HG02798 (cell line): ENCODE measurements at regions not wholly inside any gene's neighbourhood (a gene's known extent, or its start where the extent isn't known, plus 50 kb on each side); places are given as distances from the start of the nearest gene placed in this dataset.
"Not testable (repeated sequence)": the region's sequence is repeated elsewhere in the genome, so short reads cannot be mapped to it uniquely, and the experiment has no call there.

ENCODE experiments used
- ATAC-seq: cut with Tn5 transposase; IDR thresholded peaks from one replicate; pipeline ENCODE4 v1.9.1; 2021; ENCODE audit warnings: mild to moderate bottlenecking; ENCODE audit not compliant: unreplicated experiment, poor library complexity

GRCh38 chr12:14200598-14200997 is 164.9 kb upstream of the ATF7IP start:
- ATAC-seq, result no peak

DNA sequence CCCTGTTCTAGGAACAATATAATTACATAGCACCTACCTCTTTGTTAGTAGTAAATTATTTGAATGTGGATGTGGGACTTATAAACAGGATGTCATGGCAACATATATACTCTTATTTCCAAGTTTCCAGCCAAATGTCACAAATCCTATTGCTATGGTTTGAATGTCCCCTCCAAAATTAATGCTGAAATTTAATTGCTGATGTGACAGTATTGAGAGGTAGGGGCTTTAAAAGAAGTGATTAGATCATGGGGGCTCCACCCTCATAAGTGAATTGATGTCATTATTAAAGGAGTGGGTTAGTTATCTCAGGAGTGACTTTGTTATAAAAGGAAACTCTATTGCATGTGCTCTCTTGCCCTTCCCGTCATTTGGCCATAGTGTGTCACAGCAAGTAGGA is 164.2 kb upstream of the ATF7IP start:
- no peak for ATAC-seq

- ATAC-seq, result no peak
These were observed 157.5 kb upstream of the ATF7IP start for GRCh38 chr12:14207905-14208551.

GRCh38 chr12:14211947-14212387 is 153.5 kb upstream of the ATF7IP start:
- no peak for ATAC-seq

DNA sequence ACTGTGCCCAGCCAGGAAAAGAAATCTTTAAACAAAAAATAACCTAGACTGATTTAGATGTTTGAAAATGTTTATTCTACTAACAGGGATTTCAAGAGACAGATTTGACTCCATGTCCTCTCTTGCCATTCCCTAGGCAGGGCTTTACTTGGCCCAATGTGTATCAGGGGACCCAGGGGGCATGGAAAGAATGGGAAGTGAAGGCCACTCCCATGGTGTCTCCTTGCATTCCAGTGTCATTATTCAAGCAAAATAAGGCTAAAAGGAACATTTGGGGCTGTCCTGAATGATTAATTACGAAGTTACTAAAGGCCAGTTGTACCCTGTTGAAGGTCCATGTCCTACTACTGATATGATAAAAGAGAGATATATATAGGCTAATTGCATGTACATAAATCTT is 151.9 kb upstream of the ATF7IP start:
- no peak for ATAC-seq

DNA sequence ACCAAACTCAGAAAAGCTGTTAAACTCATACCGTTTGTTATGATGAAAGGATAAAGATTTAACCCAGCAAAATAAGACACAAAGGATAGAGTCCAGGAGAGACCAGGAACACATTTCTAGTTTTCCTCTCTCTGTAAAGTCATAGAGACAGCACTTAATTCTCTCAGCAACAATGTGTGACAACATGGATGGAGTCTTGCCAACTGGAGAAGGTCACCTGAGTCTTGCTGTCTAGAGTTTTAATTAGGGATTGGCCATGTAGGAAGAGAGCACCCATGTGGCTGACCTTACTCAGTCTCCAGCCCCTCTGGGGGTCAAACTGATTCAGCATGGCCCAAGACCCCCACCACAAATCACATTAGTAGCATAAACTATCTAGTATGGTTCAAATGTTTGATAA is 151.0 kb upstream of the ATF7IP start:
- ATAC-seq, result no peak

DNA sequence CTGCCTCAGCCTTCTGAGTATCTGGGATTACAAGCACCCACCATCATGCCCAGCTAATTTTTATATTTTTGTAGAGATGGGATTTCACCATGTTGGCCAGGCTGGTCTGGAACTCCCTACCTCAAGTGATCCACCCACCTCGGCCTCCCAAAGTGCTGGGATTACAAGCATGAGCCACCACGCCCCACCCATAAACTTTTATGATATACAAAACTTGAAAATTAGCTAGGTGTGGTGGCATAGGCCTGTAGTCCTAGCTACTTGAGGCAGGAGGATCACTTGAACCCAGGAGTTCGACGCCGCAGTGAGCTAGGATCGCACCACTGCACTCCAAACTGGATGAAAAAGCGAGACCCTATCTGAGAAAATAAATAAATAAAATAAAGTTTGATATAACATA is 149.5 kb upstream of the ATF7IP start:
- ATAC-seq, result not testable (repeated sequence)

DNA sequence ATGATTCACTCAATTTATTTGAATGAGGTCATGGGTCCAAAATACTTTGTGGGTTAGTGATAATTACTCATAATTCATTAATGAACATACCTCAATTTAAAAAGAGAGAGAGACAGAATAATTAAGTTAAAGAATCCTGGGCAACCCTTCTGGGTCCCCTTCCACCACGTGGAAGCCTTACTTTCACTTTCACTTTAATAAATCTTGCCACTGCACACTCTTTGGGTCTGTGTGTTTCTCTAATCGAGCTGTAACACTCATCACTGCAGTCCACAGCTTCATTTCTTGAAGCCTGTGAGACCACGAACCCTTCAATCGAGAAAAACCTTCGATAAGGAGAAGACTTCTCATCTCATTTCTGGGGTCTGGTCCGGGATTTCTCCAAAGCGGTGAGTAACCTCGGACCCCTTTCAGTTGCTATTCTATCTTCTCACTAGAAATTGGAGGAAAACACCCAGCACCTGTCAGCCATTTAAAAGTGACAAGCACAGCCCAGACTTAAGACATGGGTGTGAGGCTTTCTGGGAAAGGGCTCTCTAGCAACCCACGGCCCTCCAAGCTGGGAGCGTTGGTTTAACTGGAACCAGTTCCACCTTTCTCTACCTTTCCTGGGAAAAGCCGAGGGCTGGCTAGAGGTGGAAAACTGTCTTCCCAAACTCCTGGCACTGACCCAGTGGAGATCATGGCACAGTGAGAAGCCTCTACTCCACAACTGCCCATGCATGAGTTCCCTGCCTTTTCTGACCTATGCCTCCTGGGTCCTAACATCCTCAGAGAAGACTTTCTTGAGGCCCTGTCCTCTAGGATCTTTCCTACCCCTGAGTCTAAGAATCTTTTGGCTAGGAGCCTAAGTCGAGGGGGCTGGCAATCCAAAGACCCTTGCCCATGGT is 148.8 kb upstream of the ATF7IP start:
- peak; percentile 51 for ATAC-seq

GRCh38 chr12:14219156-14219555 is 146.3 kb upstream of the ATF7IP start:
- ATAC-seq, result no peak

- ATAC-seq, result not testable (repeated sequence)
These were observed 145.8 kb upstream of the ATF7IP start for GRCh38 chr12:14219670-14220069.

GRCh38 chr12:14225064-14225463 is 140.4 kb upstream of the ATF7IP start:
- no peak for ATAC-seq

DNA sequence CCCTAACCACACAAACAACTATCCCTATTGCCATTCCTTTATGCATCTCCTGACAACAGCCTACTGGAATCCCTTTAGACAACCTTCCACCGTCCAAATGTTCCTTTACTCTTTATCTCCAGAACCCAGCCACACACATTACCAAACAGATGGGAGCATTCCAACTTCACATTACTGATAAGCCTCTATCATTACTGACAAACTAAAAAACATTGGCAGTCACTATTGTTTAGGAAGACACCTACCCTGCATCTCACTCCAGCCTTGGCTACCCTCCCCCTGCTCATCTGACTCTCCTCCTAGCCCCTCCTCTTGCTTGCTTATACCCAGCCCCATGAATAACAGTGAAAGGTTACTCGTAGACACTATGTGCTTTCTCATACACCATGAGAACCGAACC is 130.3 kb upstream of the ATF7IP start:
- ATAC-seq, result not testable (repeated sequence)

- not testable (repeated sequence) for ATAC-seq
These were observed 128.8 kb upstream of the ATF7IP start for GRCh38 chr12:14236641-14237040.

GRCh38 chr12:14238221-14238792 is 127.2 kb upstream of the ATF7IP start:
- no peak for ATAC-seq

GRCh38 chr12:14239350-14239934 is 126.0 kb upstream of the ATF7IP start:
- ATAC-seq, result peak; percentile 84

DNA sequence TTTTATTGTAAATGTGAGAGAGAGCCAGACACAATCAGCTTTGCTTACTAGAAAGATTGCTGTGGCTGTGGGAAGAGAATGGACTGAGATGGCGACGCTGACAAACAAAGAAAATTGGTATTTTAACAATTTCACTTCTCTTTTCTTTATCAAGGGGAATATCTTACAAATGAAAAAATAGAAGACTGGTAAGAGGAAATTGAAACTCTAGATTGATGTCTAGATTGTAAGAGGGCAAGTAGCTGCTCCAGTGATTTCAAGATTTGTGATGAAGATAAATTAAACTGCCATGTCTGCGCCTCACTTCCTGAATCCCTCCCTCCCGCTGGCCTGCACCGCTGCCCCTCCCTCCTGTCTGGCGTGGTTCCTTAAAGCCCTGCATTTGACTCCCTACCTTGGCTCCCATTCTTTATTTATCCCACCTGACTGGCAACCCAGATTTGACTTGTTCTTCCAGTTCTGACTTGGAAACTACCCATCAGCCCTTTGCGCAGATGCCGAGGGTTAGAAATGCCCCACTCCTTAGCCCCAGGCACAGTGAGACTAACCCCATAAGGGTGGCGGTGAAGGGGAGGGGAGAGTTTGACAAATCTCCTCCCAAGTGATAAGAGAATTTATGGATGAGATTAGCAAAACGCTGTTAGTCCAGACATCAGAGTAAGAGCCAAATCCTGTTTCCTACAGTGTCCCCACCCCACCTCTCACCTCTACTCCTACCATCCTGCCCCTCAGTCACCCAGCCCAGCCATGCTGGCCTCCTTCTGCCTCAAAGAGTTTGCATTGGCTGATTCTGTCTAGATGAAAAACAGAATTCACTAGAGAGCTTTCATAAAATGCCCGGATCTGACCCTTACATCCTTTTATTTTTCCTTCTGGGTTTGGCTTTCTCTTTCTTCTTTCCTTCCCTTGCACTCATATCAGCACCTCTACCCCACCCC is 125.3 kb upstream of the ATF7IP start:
- ATAC-seq, result peak; percentile 43

DNA sequence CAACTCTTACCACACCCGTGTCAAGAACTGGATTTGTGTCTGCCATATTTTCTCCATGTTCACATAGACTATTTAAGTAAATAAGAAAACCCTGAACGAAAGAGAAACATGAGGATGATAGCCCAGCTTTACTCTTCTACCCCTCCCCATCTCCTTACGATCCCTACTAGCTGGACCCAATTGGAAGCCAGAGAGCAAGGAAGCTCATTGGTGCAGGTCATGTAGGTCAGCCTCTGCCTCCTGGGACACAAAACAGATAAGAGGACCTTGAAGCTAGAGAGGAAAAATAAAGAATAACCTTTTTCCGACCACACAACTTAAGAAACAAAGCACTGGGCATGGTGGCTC is 124.6 kb upstream of the ATF7IP start:
- ATAC-seq, result no peak

- ATAC-seq, result not testable (repeated sequence)
These were observed 122.7 kb upstream of the ATF7IP start for GRCh38 chr12:14242825-14243224.

GRCh38 chr12:14243941-14244340 is 121.5 kb upstream of the ATF7IP start:
- ATAC-seq, result no peak
